ENCODE measurements at regions not wholly inside any gene's neighbourhood (a gene's known extent, or its start where the extent isn't known, plus 50 kb on each side); places are given as distances from the start of the nearest gene placed in this dataset.

- Mint-ChIP-seq H3K27ac (no peak overlapping the region), H3K4me1 (ENCODE audit: low read depth) (no peaks in the 10 kb centered on the region), H3K36me3 (ENCODE audit: low read depth) (no peaks in the 10 kb centered on the region), H3K4me3 (no peak overlapping the region), H3K27me3 (ENCODE audit: insufficient read depth) (no peaks in the 10 kb centered on the region; the same call in 1 of the 2 replicates), H3K9me3 (peaks cover 5% of the 10 kb centered on the region; the same call in 1 of the 2 replicates)
- no peak for TF ChIP-seq CTCF (IDR thresholded peaks at IDR 0.05)
- no peak for DNase-seq
Observed at GRCh38 chr14:71834284-71835204, 97.7 kb upstream of the RGS6 start.

- H3K36me3 Mint-ChIP-seq (ENCODE audit: low read depth), result no peaks in the 10 kb centered on the region
- H3K4me3 Mint-ChIP-seq, result no peak overlapping the region
- no peak overlapping the region for H3K27ac Mint-ChIP-seq
- TF ChIP-seq CTCF (IDR thresholded peaks at IDR 0.05), result no peak
- H3K4me1 Mint-ChIP-seq (ENCODE audit: low read depth), result peaks cover 5% of the 10 kb centered on the region; the same call in 1 of the 2 replicates
- H3K9me3 Mint-ChIP-seq, result no peaks in the 10 kb centered on the region
- peaks cover 7% of the 10 kb centered on the region; the same call in 1 of the 2 replicates for H3K27me3 Mint-ChIP-seq (ENCODE audit: insufficient read depth)
- DNase-seq, result no peak
Observed at GRCh38 chr14:71852181-71852580, 80.0 kb upstream of the RGS6 start.

GRCh38 chr14:71855399-71856036 lies 76.7 kb upstream of the RGS6 start:
- peak; percentile 93 for TF ChIP-seq CTCF (IDR thresholded peaks at IDR 0.05)
- Mint-ChIP-seq H3K36me3 (ENCODE audit: low read depth) (no peaks in the 10 kb centered on the region), H3K4me3 (no peak overlapping the region), H3K27ac (no peak overlapping the region), H3K9me3 (no peaks in the 10 kb centered on the region), H3K4me1 (ENCODE audit: low read depth) (peaks cover 5% of the 10 kb centered on the region; the same call in 1 of the 2 replicates), H3K27me3 (ENCODE audit: insufficient read depth) (peaks cover 8% of the 10 kb centered on the region)
- DNase-seq, result peak; percentile 56

GRCh38 chr14:71856199-71856919 lies 75.9 kb upstream of the RGS6 start:
- Mint-ChIP-seq H3K4me1 (ENCODE audit: low read depth) (peaks cover 5% of the 10 kb centered on the region; the same call in 1 of the 2 replicates), H3K9me3 (no peaks in the 10 kb centered on the region), H3K27me3 (ENCODE audit: insufficient read depth) (peaks cover 8% of the 10 kb centered on the region), H3K4me3 (no peak overlapping the region), H3K27ac (no peak overlapping the region), H3K36me3 (ENCODE audit: low read depth) (no peaks in the 10 kb centered on the region)
- DNase-seq, result no peak
- TF ChIP-seq CTCF (IDR thresholded peaks at IDR 0.05), result no peak

GRCh38 chr14:71863049-71863448 lies 69.2 kb upstream of the RGS6 start:
- Mint-ChIP-seq H3K4me1 (ENCODE audit: low read depth) (no peaks in the 10 kb centered on the region), H3K9me3 (no peaks in the 10 kb centered on the region), H3K36me3 (ENCODE audit: low read depth) (no peaks in the 10 kb centered on the region), H3K27me3 (ENCODE audit: insufficient read depth) (peaks cover 7% of the 10 kb centered on the region), H3K27ac (no peak overlapping the region), H3K4me3 (no peak overlapping the region)
- TF ChIP-seq CTCF (IDR thresholded peaks at IDR 0.05), result peak; percentile 63
- no peak for DNase-seq
